ENCODE measurements at regions not wholly inside any gene's neighbourhood (a gene's known extent, or its start where the extent isn't known, plus 50 kb on each side); places are given as distances from the start of the nearest gene placed in this dataset.
"Not testable (repeated sequence)": the region's sequence is repeated elsewhere in the genome, so short reads cannot be mapped to it uniquely, and the experiment has no call there.

DNA sequence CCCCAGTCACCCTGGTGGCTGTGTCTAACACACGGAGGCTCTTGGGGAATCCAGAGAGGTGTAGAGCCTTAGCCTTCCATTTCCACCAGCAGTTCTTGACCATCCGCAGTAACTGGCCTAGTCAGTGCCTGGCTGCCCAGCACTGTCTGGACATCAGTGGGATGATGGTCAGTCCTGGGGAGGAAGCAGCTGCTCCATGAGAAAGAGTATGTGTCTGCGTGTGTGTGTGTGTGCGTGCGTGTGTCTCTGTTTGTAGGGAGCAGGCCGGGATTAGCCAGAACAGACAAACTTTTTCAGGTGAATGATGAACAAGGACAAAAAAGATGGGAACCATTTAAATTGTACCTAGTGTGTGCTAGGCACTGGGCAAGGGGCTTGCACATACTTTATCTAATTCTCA is 109.3 kb upstream of the SYT13 start:
- Mint-ChIP-seq H3K4me1 (ENCODE audit: low read depth) (no peaks in the 10 kb centered on the region), H3K27me3 (ENCODE audit: low read depth) (peaks cover 3% of the 10 kb centered on the region), H3K4me3 (no peak overlapping the region), H3K9me3 (no peaks in the 10 kb centered on the region), H3K27ac (no peak overlapping the region), H3K36me3 (ENCODE audit: insufficient read depth in 2 of 2) (no peaks in the 10 kb centered on the region)
- DNase-seq = no peak
- no peak for ATAC-seq (replicated peaks in 1 of 2)

DNA sequence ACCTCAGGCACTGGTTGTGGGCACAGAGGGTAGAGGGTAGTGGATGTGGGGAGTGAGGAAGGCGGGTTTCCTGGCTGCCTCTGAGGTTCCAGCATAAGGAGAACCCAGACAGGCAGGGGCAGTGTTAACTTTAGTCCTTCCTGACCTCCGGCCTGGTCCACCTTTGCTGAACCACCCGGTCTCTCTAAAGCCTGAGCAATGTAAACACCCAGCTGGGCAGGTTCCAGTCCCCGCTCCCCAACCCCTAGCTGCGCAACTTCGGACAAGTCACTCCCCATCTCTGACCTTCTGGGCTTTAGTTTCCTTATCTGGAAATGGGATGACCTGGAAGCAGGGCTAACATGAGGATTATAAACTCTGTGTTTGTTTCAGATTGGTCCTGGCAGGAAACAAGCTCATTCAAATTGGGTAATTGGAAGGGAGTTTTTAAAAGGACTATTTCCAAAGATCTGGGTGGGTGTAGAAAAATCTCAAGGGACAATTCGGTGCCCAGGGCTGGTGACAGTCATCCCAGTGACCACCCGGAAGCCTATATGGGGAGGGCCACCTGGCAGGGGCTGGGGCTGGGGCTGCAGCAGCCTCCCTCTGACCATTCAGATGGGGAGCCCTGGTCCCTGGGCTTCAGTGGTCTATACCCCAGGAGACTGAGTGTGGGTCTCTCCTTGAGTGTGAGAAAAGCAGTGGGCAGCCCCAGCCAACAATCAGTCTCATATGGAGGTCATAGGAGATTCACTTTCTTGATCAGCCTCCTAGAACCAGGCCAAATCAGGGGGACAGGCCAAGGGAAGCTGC is 108.3 kb upstream of the SYT13 start:
- DNase-seq (no peak), ATAC-seq (replicated peaks in 1 of 2) (no peak)
- Mint-ChIP-seq H3K9me3 (no peaks in the 10 kb centered on the region), H3K36me3 (ENCODE audit: insufficient read depth in 2 of 2) (no peaks in the 10 kb centered on the region), H3K4me3 (no peak overlapping the region), H3K4me1 (ENCODE audit: low read depth) (no peaks in the 10 kb centered on the region), H3K27ac (no peak overlapping the region), H3K27me3 (ENCODE audit: low read depth) (peaks cover 7% of the 10 kb centered on the region)

DNA sequence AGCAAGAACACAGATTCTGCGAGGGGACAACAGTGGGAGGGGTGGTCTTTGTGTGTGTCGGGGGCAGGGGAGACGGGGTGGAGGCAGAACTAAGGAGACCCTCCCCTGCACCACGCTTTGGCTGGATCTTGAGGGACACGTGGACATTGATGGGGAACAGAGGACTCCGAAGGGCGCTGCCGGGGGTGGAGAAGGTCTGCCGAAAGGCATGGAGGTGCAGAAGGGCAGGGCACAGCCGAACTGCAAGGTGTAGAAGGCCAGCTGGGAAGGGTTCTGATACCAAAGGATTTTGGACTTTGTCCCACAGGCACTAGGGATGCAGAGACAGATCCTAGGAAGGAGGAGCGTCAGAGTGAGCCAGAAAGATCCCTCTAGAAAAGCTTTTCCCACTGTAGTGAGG is 107.7 kb upstream of the SYT13 start:
- H3K4me3 Mint-ChIP-seq = no peak overlapping the region
- H3K4me1 Mint-ChIP-seq (ENCODE audit: low read depth) = no peaks in the 10 kb centered on the region
- no peak overlapping the region for H3K27ac Mint-ChIP-seq
- no peaks in the 10 kb centered on the region for H3K36me3 Mint-ChIP-seq (ENCODE audit: insufficient read depth in 2 of 2)
- DNase-seq = no peak
- ATAC-seq (replicated peaks in 1 of 2) = no peak
- H3K9me3 Mint-ChIP-seq = no peaks in the 10 kb centered on the region
- H3K27me3 Mint-ChIP-seq (ENCODE audit: low read depth) = peaks cover 8% of the 10 kb centered on the region

DNA sequence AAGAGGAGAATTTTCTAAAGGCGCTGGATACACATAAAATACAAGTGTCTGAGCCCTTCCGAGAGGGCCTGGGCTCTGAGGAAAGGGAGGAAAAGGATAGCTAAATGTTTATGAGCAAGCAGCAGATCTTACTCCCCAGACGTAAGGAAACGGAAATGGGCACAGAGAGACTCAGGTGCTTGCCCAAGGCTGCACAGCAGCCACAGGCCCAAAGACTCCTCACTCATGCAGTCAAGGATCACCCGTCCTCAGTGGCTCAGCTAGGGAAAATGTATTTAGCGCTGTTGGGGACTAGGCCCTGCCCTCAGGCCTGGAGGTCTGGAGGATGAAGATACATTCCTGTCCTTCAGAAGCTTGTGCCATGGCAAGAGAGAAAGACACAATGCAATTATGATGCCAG is 107.2 kb upstream of the SYT13 start:
- ATAC-seq (replicated peaks in 1 of 2) (no peak), DNase-seq (no peak)
- no peaks in the 10 kb centered on the region for H3K9me3 Mint-ChIP-seq
- no peaks in the 10 kb centered on the region for H3K4me1 Mint-ChIP-seq (ENCODE audit: low read depth)
- H3K27ac Mint-ChIP-seq = no peak overlapping the region
- no peaks in the 10 kb centered on the region for H3K36me3 Mint-ChIP-seq (ENCODE audit: insufficient read depth in 2 of 2)
- H3K4me3 Mint-ChIP-seq = no peak overlapping the region
- H3K27me3 Mint-ChIP-seq (ENCODE audit: low read depth) = peaks cover 13% of the 10 kb centered on the region

DNA sequence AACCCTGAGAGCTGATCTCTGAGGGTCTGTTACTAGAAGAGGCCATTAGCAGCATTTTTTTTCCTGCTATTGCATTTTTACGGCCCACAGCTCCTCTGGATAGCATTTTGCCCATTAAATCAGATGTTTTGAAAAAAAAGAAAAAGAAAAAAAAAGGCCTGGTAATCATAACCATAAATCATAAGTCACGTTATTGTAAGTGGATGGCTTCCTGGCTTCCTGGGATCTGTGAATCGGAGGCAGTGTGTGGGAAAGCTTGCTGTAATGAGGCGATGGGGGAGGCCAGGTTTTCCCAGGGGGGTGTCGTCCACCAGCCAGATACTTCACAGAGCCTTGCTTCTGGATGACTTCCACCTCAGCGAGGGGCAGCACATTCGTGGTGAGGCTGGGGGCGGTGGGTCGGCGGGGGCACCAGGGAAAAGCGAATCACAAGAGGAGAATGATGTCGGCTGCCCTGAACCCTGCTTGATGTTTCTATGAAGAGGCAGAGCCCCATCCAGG is 106.5 kb upstream of the SYT13 start:
- DNase-seq (no peak), ATAC-seq (replicated peaks in 1 of 2) (no peak)
- H3K4me1 Mint-ChIP-seq (ENCODE audit: low read depth) = no peaks in the 10 kb centered on the region
- H3K36me3 Mint-ChIP-seq (ENCODE audit: insufficient read depth in 2 of 2) = no peaks in the 10 kb centered on the region
- no peak overlapping the region for H3K27ac Mint-ChIP-seq
- H3K27me3 Mint-ChIP-seq (ENCODE audit: low read depth) = peaks cover 17% of the 10 kb centered on the region
- H3K4me3 Mint-ChIP-seq = no peak overlapping the region
- no peaks in the 10 kb centered on the region for H3K9me3 Mint-ChIP-seq

DNA sequence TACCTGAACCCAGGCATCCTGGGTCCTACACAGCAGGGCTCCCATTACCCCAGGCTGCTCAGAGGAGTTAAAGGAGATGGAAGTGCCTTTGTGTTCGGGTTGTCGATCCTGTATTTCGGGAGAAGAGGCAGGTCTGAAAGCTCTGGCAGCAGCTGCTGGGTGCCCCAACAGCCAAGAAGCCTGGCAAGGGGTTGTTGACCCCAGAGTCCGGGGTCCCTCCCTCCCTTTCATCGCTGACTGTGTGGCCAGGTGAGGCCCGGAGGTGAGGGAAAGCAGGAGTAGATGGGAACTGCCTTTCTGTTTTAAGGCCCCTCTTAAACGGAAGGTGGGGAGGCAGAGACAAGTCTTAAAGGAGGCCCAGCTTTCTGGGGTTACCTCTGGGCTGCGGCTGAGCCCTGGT is 106.0 kb upstream of the SYT13 start:
- DNase-seq (no peak), ATAC-seq (replicated peaks in 1 of 2) (no peak)
- Mint-ChIP-seq H3K27me3 (ENCODE audit: low read depth) (peaks cover 17% of the 10 kb centered on the region), H3K4me1 (ENCODE audit: low read depth) (no peaks in the 10 kb centered on the region), H3K27ac (no peak overlapping the region), H3K36me3 (ENCODE audit: insufficient read depth in 2 of 2) (no peaks in the 10 kb centered on the region), H3K4me3 (no peak overlapping the region), H3K9me3 (no peaks in the 10 kb centered on the region)

DNA sequence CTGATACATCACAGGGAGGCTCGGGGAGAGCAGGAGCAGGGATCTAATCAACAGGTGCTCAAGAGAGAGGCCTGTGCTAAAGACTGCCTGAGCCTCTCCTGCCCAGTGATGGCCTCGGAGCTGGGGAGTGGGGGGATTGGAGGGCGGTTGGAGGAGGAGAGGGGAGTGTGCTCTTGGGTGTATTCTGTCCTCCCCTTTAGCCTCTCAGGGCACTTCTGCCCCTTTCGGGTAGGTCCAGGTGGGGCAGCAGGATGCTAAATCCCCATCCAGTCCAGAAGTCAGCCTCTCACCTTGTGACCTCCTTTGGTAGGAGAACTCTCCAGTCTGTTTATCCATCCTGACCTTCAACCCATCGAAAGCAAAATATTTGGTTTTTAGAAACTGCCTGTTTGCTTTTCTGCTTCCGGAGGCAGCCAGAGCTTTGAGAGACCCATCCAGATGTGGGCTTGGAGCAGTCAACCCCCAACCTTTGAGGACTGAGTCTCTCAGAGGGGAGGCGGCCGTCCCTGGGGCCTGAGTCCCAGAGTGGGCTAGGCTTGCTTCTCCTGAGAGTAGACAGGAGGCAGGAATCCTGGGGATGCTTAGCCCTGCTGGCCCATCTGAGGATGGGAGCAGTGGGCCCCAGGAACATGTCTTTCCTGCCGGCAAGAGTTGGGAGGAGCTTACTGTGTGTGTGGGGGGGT is 105.2 kb upstream of the SYT13 start:
- H3K9me3 Mint-ChIP-seq = no peaks in the 10 kb centered on the region
- peaks cover 17% of the 10 kb centered on the region for H3K27me3 Mint-ChIP-seq (ENCODE audit: low read depth)
- DNase-seq (no peak), ATAC-seq (replicated peaks in 1 of 2) (no peak)
- H3K36me3 Mint-ChIP-seq (ENCODE audit: insufficient read depth in 2 of 2) = no peaks in the 10 kb centered on the region
- no peak overlapping the region for H3K27ac Mint-ChIP-seq
- no peaks in the 10 kb centered on the region for H3K4me1 Mint-ChIP-seq (ENCODE audit: low read depth)
- H3K4me3 Mint-ChIP-seq = no peak overlapping the region

DNA sequence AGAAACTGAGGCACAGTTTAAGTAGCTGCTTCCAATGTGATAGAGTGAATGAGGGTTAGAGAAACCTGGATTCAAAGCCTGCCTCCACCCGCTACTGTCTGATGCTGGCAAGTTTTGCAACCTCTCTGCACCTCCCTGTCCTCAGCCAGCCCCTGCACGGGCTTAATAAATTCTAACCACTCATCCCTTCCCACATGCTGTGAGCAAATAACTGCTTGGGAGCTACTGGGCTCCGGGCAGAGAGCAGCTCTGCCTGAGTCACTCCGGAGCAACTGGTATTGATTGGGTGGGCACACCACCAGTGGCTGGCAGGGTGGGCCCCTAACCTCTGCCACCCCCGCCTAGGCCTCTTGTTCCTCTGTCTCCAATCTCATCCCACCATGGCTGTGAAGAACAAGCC is 104.3 kb upstream of the SYT13 start:
- no peak for ATAC-seq (replicated peaks in 1 of 2)
- H3K9me3 Mint-ChIP-seq = no peaks in the 10 kb centered on the region
- peaks cover 17% of the 10 kb centered on the region for H3K27me3 Mint-ChIP-seq (ENCODE audit: low read depth)
- H3K36me3 Mint-ChIP-seq (ENCODE audit: insufficient read depth in 2 of 2) = no peaks in the 10 kb centered on the region
- no peak for DNase-seq
- no peak overlapping the region for H3K4me3 Mint-ChIP-seq
- no peak overlapping the region for H3K27ac Mint-ChIP-seq
- no peaks in the 10 kb centered on the region for H3K4me1 Mint-ChIP-seq (ENCODE audit: low read depth)

DNA sequence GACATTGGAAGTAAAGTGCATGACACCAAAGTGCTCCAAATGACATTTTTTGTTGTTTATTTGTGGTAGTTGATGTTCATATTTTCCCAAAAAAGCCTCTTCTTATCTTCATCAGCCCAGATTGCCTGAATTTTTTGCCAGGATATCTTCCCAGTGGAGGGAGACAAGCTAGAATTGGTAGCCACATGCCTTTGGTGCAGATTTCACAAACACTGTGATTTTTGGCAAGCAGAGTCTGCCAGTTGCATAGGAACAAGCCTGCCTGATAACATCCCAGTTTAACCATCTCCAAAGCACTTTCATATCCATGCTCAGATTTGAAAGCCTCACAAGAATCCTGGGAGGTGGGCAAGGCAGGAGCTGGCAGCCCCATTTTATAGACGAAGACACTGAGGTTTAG is 102.3 kb upstream of the SYT13 start:
- Mint-ChIP-seq H3K4me3 (no peak overlapping the region), H3K27ac (no peak overlapping the region), H3K36me3 (ENCODE audit: insufficient read depth in 2 of 2) (no peaks in the 10 kb centered on the region), H3K9me3 (no peaks in the 10 kb centered on the region), H3K27me3 (ENCODE audit: low read depth) (peaks cover 24% of the 10 kb centered on the region), H3K4me1 (ENCODE audit: low read depth) (no peaks in the 10 kb centered on the region)
- DNase-seq (no peak), ATAC-seq (replicated peaks in 1 of 2) (no peak)

DNA sequence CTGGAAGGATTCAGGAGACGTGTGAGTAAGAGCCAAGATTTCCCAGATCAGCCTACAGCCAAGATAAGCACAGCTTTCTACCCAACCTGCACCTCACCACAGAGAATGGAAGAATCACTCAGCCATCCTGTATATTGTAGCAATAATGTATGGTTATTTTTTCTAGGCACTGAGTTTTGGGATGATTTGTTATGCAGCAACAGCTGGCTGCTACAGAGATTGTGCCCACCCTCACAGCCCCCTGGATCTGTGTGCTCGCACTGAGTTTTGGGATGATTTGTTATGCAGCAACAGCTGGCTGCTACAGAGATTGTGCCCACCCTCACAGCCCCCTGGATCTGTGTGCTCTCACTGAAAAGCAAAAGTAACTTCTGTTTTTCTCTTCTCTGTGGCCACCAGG is 101.7 kb upstream of the SYT13 start:
- ATAC-seq (replicated peaks in 1 of 2); H3K9me3 Mint-ChIP-seq; H3K27ac Mint-ChIP-seq; H3K4me1 Mint-ChIP-seq (ENCODE audit: low read depth); H3K36me3 Mint-ChIP-seq (ENCODE audit: insufficient read depth in 2 of 2); DNase-seq; H3K4me3 Mint-ChIP-seq: not testable (repeated sequence)
- peaks cover 28% of the 10 kb centered on the region for H3K27me3 Mint-ChIP-seq (ENCODE audit: low read depth)

DNA sequence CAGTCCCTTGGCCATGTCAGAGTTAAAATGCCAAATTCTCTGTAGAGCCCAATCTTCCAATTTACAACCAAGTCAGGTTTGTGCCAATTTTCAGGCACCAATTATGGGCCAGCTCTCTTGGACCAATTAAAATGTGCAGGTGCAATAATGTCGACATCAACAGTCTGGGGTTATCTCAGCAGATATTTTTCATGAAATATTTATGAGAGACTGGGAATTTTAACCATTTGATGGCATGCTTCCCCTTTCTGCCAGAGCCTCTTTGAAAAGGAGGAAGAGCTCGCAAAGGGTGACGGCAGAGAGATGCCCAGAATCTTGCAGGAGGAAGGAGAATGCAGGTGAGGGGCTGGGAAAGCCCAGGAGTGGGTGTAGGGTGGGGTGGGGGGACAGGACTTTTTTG is 100.8 kb upstream of the SYT13 start:
- Mint-ChIP-seq H3K27me3 (ENCODE audit: low read depth) (peaks cover 28% of the 10 kb centered on the region), H3K27ac (no peak overlapping the region), H3K9me3 (no peaks in the 10 kb centered on the region), H3K4me3 (no peak overlapping the region), H3K36me3 (ENCODE audit: insufficient read depth in 2 of 2) (no peaks in the 10 kb centered on the region), H3K4me1 (ENCODE audit: low read depth) (no peaks in the 10 kb centered on the region)
- DNase-seq = no peak
- no peak for ATAC-seq (replicated peaks in 1 of 2)

DNA sequence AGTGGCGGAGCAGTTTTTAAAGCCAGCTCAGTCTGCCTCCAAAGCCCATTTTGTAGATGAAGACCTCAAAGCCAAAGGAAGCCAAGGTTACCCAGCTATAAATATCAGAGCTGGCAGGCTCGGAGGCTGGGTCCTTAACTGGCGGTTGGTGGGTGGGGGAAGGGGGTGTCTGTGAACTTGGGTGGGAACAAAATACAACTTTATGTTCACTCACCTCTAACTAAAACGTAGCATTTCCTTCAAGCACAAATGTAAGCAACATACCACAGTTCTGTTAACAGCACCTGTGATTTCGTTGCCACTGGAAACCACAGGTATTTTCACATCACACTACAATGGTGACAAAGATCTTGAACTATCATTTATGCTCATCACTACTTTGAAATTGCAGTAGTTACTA is 99.7 kb upstream of the SYT13 start:
- peak; percentile 43 to 80 for ATAC-seq (replicated peaks in 1 of 2)

DNA sequence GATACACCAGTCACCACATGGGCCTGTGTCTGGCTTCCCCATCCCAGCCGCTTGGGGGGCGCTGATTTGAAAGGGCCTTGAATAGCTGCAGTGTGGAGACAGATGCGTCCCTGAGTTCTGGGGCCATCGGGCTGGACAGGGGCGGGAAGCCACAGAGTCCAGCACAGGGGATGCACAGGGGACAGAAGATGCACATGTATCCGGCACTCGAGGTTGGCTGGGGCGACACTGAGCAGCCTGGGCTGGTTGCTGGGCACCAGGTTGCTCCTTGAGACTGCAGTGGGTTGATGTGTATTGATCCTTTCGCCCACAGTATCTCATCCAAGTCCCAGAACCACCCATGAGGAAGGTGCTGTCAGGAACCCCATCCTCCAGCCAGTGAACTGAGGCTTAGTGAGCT is 99.3 kb upstream of the SYT13 start:
- Mint-ChIP-seq H3K9me3 (no peaks in the 10 kb centered on the region), H3K4me3 (no peak overlapping the region), H3K27me3 (ENCODE audit: low read depth) (peaks cover 25% of the 10 kb centered on the region), H3K4me1 (ENCODE audit: low read depth) (no peaks in the 10 kb centered on the region), H3K36me3 (ENCODE audit: insufficient read depth in 2 of 2) (no peaks in the 10 kb centered on the region), H3K27ac (no peak overlapping the region)
- no peak for DNase-seq
- peak in 1 of 2 donors; percentile 16 for ATAC-seq (replicated peaks in 1 of 2)

More for the DNA sequence above, 99.7 kb upstream of the SYT13 start:
- H3K36me3 Mint-ChIP-seq (ENCODE audit: insufficient read depth in 2 of 2) = no peaks in the 10 kb centered on the region
- no peak overlapping the region for H3K4me3 Mint-ChIP-seq
- no peak overlapping the region for H3K27ac Mint-ChIP-seq
- no peaks in the 10 kb centered on the region for H3K9me3 Mint-ChIP-seq
- no peak for DNase-seq
- peaks cover 28% of the 10 kb centered on the region for H3K27me3 Mint-ChIP-seq (ENCODE audit: low read depth)
- H3K4me1 Mint-ChIP-seq (ENCODE audit: low read depth) = no peaks in the 10 kb centered on the region

All from activated T-cell treated with anti-CD3 and anti-CD28 coated beads, Interleukin-2, amount 50 U/mL, for 72 hours (primary cell).